GM10266 (cell line): ENCODE measurements at regions not wholly inside any gene's neighbourhood (a gene's known extent, or its start where the extent isn't known, plus 50 kb on each side); places are given as distances from the start of the nearest gene placed in this dataset.

Experiments used
- DNase-seq: peaks from one replicate; pipeline ENCODE4 v3.0.0; 2012; ENCODE audit errors: extremely low spot score
- TF ChIP-seq, protein P1 (sequence below): IDR thresholded peaks from 2 replicates; pipeline ENCODE4 v1.5.1; 2012; ENCODE audit warnings: mild to moderate bottlenecking, low read depth; ENCODE audit not compliant: control insufficient read depth, insufficient read depth; ENCODE audit errors: missing control alignments

GRCh38 chr6:25017932-25018567 is 82.3 kb upstream of the RIPOR2 start:
- TF ChIP-seq, protein P1, sequence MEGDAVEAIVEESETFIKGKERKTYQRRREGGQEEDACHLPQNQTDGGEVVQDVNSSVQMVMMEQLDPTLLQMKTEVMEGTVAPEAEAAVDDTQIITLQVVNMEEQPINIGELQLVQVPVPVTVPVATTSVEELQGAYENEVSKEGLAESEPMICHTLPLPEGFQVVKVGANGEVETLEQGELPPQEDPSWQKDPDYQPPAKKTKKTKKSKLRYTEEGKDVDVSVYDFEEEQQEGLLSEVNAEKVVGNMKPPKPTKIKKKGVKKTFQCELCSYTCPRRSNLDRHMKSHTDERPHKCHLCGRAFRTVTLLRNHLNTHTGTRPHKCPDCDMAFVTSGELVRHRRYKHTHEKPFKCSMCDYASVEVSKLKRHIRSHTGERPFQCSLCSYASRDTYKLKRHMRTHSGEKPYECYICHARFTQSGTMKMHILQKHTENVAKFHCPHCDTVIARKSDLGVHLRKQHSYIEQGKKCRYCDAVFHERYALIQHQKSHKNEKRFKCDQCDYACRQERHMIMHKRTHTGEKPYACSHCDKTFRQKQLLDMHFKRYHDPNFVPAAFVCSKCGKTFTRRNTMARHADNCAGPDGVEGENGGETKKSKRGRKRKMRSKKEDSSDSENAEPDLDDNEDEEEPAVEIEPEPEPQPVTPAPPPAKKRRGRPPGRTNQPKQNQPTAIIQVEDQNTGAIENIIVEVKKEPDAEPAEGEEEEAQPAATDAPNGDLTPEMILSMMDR = peak; percentile 89
- DNase-seq = no peak

- TF ChIP-seq, protein P1 = no peak
- no peak for DNase-seq
Measured at GRCh38 chr6:25018568-25018954, 82.8 kb upstream of the RIPOR2 start.

- TF ChIP-seq, protein P1 = no peak
- no peak for DNase-seq
Measured at GRCh38 chr6:25022140-25022553, 86.4 kb upstream of the RIPOR2 start.

DNA sequence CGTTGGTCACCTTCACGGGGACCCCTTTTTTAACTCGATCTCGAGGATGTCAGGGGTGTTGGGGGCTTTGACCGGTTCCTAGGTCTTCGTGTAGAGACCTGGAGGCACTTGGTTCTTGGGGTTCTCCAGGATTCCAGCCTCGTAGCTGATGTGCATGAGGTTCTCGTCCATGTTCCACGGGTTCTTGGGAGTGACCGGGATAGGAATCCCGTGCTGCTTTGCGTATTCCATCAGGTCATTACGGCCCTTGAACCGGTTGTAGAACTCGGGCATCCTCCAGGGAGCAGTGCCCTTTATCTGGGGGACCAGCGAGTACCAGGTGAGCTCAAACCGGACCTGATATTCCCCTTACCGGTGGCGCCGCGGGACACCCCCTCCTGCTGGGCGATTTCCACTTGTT is 88.0 kb upstream of the RIPOR2 start:
- TF ChIP-seq, protein P1 = no peak

GRCh38 chr6:25024821-25025220 is 89.1 kb upstream of the RIPOR2 start:
- TF ChIP-seq, protein P1 = no peak
- DNase-seq = no peak

More for the DNA sequence above, 88.0 kb upstream of the RIPOR2 start:
- no peak for DNase-seq

GRCh38 chr6:25025248-25025918 is 89.6 kb upstream of the RIPOR2 start:
- TF ChIP-seq, protein P1 = no peak
- no peak for DNase-seq

DNA sequence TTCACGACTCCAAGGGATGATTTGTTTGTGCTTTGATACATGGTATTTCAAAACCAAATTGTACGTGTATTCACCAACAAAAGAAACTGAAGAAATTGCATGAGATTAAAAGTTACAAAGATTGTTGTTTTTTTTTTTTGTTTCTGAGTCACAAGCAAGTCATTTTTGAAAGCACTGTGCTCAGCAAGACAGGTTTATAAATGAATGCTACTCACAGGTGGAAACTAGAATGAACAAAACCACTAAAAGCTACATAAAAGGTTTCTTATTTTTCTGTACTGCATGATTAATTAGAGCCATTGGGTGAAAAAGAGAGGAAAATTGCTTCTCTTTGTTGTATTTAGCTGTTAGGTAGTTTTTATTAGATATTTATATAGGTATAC is 90.2 kb upstream of the RIPOR2 start:
- TF ChIP-seq, protein P1 = no peak
- no peak for DNase-seq
